DLD1 (cell line): ENCODE measurements at regions not wholly inside any gene's neighbourhood (a gene's known extent, or its start where the extent isn't known, plus 50 kb on each side); places are given as distances from the start of the nearest gene placed in this dataset.
"Not testable (repeated sequence)": the region's sequence is repeated elsewhere in the genome, so short reads cannot be mapped to it uniquely, and the experiment has no call there.

ENCODE experiments used
- in situ Hi-C: cut with HindIII; loops from 2 replicates; pipeline ENCODE4 v1.10.0; 2017; ENCODE audit warnings: low sequenced_read_pairs

- in situ Hi-C loops: no loop called here
Observed at GRCh38 chr7:27409311-27409710, 166.7 kb downstream of the EVX1 start.

GRCh38 chr7:27409776-27410175 is 167.2 kb downstream of the EVX1 start:
- in situ Hi-C loops: no loop called here

GRCh38 chr7:27410812-27411544 is 168.4 kb downstream of the EVX1 start:
- in situ Hi-C loops: no loop called here

GRCh38 chr7:27412164-27412563 is 169.6 kb downstream of the EVX1 start:
- in situ Hi-C loops: no loop called here

GRCh38 chr7:27418541-27418940 is 175.9 kb downstream of the EVX1 start:
- in situ Hi-C loops: no loop called here

GRCh38 chr7:27419581-27420177 is 177.1 kb downstream of the EVX1 start:
- in situ Hi-C loops: no loop called here

GRCh38 chr7:27420702-27421101 is 178.1 kb downstream of the EVX1 start:
- in situ Hi-C loops: no loop called here

- in situ Hi-C loops: no loop called here
Observed at GRCh38 chr7:27423290-27423689, 180.7 kb downstream of the EVX1 start.

- in situ Hi-C loops: no loop called here
Observed at GRCh38 chr7:27423821-27424220, 181.2 kb downstream of the EVX1 start.

GRCh38 chr7:27424231-27424630 is 181.6 kb downstream of the EVX1 start:
- in situ Hi-C loops: no loop called here

- in situ Hi-C loops: no loop called here
Observed at GRCh38 chr7:27424749-27425148, 182.1 kb downstream of the EVX1 start.

GRCh38 chr7:27427416-27427815 is 184.8 kb downstream of the EVX1 start:
- in situ Hi-C loops: no loop called here

GRCh38 chr7:27430105-27430504 is 187.5 kb downstream of the EVX1 start:
- in situ Hi-C loops: no loop called here

GRCh38 chr7:27431465-27431864 is 188.9 kb downstream of the EVX1 start:
- in situ Hi-C loops: no loop called here

- in situ Hi-C loops: no loop called here
Observed at GRCh38 chr7:27433581-27433980, 191.0 kb downstream of the EVX1 start.

GRCh38 chr7:27434756-27435400 is 192.3 kb downstream of the EVX1 start:
- in situ Hi-C loops: no loop called here

GRCh38 chr7:27435461-27435860 is 192.9 kb downstream of the EVX1 start:
- in situ Hi-C loops: no loop called here

GRCh38 chr7:27438881-27439589 is 196.4 kb downstream of the EVX1 start:
- in situ Hi-C loops: no loop called here

GRCh38 chr7:27442455-27442854 is 199.9 kb downstream of the EVX1 start:
- in situ Hi-C loops: no loop called here

GRCh38 chr7:27449046-27449445 is 206.4 kb downstream of the EVX1 start:
- in situ Hi-C loops: not testable (repeated sequence)

GRCh38 chr7:27453702-27454405 is 208.8 kb downstream of the HIBADH start:
- in situ Hi-C loops: no loop called here
